ENCODE measurements at regions not wholly inside any gene's neighbourhood (a gene's known extent, or its start where the extent isn't known, plus 50 kb on each side); places are given as distances from the start of the nearest gene placed in this dataset.

- TF ChIP-seq CTCF (IDR thresholded peaks at IDR 0.05) (no peak), POLR2AphosphoS5 (IDR thresholded peaks at IDR 0.05) (no peak)
These were observed 80.3 kb downstream of the BUD13 start for GRCh38 chr11:116692318-116693101.

Data from prostate gland (tissue), 2 donors.